ENCODE measurements at regions not wholly inside any gene's neighbourhood (a gene's known extent, or its start where the extent isn't known, plus 50 kb on each side); places are given as distances from the start of the nearest gene placed in this dataset.

- Histone ChIP-seq H3K79me2 (ENCODE audit: low read length) (no peaks in the 10 kb centered on the region), H3K9me3 (ENCODE audit: insufficient read depth, low read length) (no peaks in the 10 kb centered on the region), H4K20me1 (ENCODE audit: insufficient read depth, low read length) (no peaks in the 10 kb centered on the region), H3K36me3 (replicated peaks; ENCODE audit: low read depth, low read length) (no peaks in the 10 kb centered on the region), H3K9ac (ENCODE audit: low read length) (no peak overlapping the region), H2AFZ (ENCODE audit: low read depth, low read length) (no peak overlapping the region), H3K4me3 (ENCODE audit: low read length) (no peak overlapping the region), H3K27me3 (ENCODE audit: low read depth, low read length) (0 out of 2 replicates have a peak, but pooled peaks cover 4% of the 10 kb centered on the region), H3K4me2 (ENCODE audit: low read length) (no peak overlapping the region), H3K4me1 (ENCODE audit: low read length) (peaks cover 8% of the 10 kb centered on the region; the same call in 1 of the 2 replicates), H3K27ac (ENCODE audit: low read length) (no peak overlapping the region)
- TF ChIP-seq EZH2phosphoT487 (IDR thresholded peaks at IDR 0.05; ENCODE audit: low read depth) (no peak), CTCF (IDR thresholded peaks at IDR 0.05; ENCODE audit: low read depth, low read length) (no peak)
These were observed 101.6 kb upstream of the ABCB5 start for GRCh38 chr7:20513897-20514296.

- no peaks in the 10 kb centered on the region for H3K36me3 ChIP-seq (replicated peaks; ENCODE audit: low read depth, low read length)
- no peak for TF ChIP-seq EZH2phosphoT487 (IDR thresholded peaks at IDR 0.05; ENCODE audit: low read depth)
- no peak for TF ChIP-seq CTCF (IDR thresholded peaks at IDR 0.05; ENCODE audit: low read depth, low read length)
- no peak overlapping the region for H3K4me3 ChIP-seq (ENCODE audit: low read length)
These were observed 101.1 kb upstream of the ABCB5 start for GRCh38 chr7:20514364-20514763.

DNA sequence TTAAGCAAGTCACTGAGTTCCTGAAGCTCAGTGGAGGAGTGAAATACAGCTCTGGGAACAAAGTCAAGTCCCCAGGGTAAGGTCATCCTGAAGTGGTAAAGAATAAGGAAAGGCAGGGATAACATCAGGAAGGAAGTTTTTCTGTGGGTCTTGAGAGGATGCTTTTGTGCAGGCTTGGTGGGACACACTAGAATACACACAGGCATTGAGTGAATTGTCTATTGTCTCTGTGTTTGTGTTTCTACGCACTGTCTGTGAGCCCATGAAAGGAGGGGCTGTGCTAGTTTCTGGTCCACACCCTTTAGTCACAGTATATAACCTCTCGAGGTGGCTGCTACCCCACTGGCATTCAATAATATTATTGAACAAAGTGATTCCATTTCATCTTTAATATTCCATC, 95.8 kb upstream of the ABCB5 start:
- Histone ChIP-seq H3K4me1 (ENCODE audit: low read length) (0 out of 2 replicates have a peak, but pooled peaks cover under 1% of the 10 kb centered on the region), H3K36me3 (replicated peaks; ENCODE audit: low read depth, low read length) (no peaks in the 10 kb centered on the region), H3K4me2 (ENCODE audit: low read length) (no peak overlapping the region), H4K20me1 (ENCODE audit: insufficient read depth, low read length) (no peaks in the 10 kb centered on the region), H3K27me3 (ENCODE audit: low read depth, low read length) (no peaks in the 10 kb centered on the region), H3K9me3 (ENCODE audit: insufficient read depth, low read length) (no peaks in the 10 kb centered on the region), H3K79me2 (ENCODE audit: low read length) (no peaks in the 10 kb centered on the region), H3K27ac (ENCODE audit: low read length) (no peak overlapping the region), H3K9ac (ENCODE audit: low read length) (no peak overlapping the region), H3K4me3 (ENCODE audit: low read length) (no peak overlapping the region), H2AFZ (ENCODE audit: low read depth, low read length) (no peak overlapping the region)
- TF ChIP-seq EZH2phosphoT487 (IDR thresholded peaks at IDR 0.05; ENCODE audit: low read depth) = no peak
- TF ChIP-seq CTCF (IDR thresholded peaks at IDR 0.05; ENCODE audit: low read depth, low read length) = no peak

More at GRCh38 chr7:20514364-20514763, 101.1 kb upstream of the ABCB5 start:
- Histone ChIP-seq H3K27me3 (ENCODE audit: low read depth, low read length) (0 out of 2 replicates have a peak, but pooled peaks cover 4% of the 10 kb centered on the region), H3K9ac (ENCODE audit: low read length) (no peak overlapping the region), H3K4me2 (ENCODE audit: low read length) (no peak overlapping the region), H2AFZ (ENCODE audit: low read depth, low read length) (no peak overlapping the region), H4K20me1 (ENCODE audit: insufficient read depth, low read length) (no peaks in the 10 kb centered on the region), H3K79me2 (ENCODE audit: low read length) (no peaks in the 10 kb centered on the region), H3K4me1 (ENCODE audit: low read length) (peaks cover 8% of the 10 kb centered on the region; the same call in 1 of the 2 replicates), H3K9me3 (ENCODE audit: insufficient read depth, low read length) (no peaks in the 10 kb centered on the region), H3K27ac (ENCODE audit: low read length) (no peak overlapping the region)

DNA sequence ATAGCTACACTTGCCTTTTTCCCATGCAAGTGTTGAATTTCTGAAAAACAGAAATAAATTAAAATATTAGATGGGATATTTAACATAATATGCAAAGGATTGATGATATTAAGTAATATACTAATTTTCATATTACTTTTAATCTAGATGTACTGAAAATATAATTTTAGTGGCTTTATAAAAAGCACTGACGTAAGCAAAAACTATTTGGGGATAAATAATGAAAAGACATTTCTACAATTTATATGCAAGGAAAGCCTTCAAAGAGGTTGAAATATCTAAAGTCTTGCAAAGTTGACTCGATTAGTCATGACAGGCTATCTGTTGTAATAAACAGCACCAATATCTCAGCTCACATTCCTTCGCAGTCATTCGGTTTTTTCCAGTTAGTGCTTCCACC, 94.9 kb upstream of the ABCB5 start:
- H3K27ac ChIP-seq (ENCODE audit: low read length) = no peak overlapping the region
- no peaks in the 10 kb centered on the region for H3K4me1 ChIP-seq (ENCODE audit: low read length)
- H3K27me3 ChIP-seq (ENCODE audit: low read depth, low read length) = no peaks in the 10 kb centered on the region
- H3K9ac ChIP-seq (ENCODE audit: low read length) = no peak overlapping the region
- H3K4me2 ChIP-seq (ENCODE audit: low read length) = no peak overlapping the region
- H3K79me2 ChIP-seq (ENCODE audit: low read length) = no peaks in the 10 kb centered on the region
- H2AFZ ChIP-seq (ENCODE audit: low read depth, low read length) = no peak overlapping the region
- H3K36me3 ChIP-seq (replicated peaks; ENCODE audit: low read depth, low read length) = no peaks in the 10 kb centered on the region
- H4K20me1 ChIP-seq (ENCODE audit: insufficient read depth, low read length) = no peaks in the 10 kb centered on the region
- H3K4me3 ChIP-seq (ENCODE audit: low read length) = no peak overlapping the region
- TF ChIP-seq CTCF (IDR thresholded peaks at IDR 0.05; ENCODE audit: low read depth, low read length) (no peak), EZH2phosphoT487 (IDR thresholded peaks at IDR 0.05; ENCODE audit: low read depth) (no peak)
- no peaks in the 10 kb centered on the region for H3K9me3 ChIP-seq (ENCODE audit: insufficient read depth, low read length)
